ENCODE measurements at regions not wholly inside any gene's neighbourhood (a gene's known extent, or its start where the extent isn't known, plus 50 kb on each side); places are given as distances from the start of the nearest gene placed in this dataset.

- Histone ChIP-seq H3K27me3 (ENCODE audit: control insufficient read depth in 1 of 2, insufficient read depth in 2 of 2, low read length in 2 of 2) (no peaks in the 10 kb centered on the region), H3K27ac (ENCODE audit: low read depth, low read length) (no peak overlapping the region), H3K4me3 (ENCODE audit: low read depth in 1 of 2, low read length in 2 of 2) (no peak overlapping the region), H3K9me3 (ENCODE audit: low read length) (no peaks in the 10 kb centered on the region), H3K9ac (ENCODE audit: low read length) (no peak overlapping the region), H3K36me3 (ENCODE audit: insufficient read depth, low read length) (no peaks in the 10 kb centered on the region), H3K4me1 (ENCODE audit: insufficient read depth, low read length) (no peaks in the 10 kb centered on the region)
These were observed 1734.0 kb upstream of the RAG2 start for GRCh38 chr11:38332046-38332445.

- no peaks in the 10 kb centered on the region for H3K9me3 ChIP-seq (ENCODE audit: low read length)
- no peak overlapping the region for H3K9ac ChIP-seq (ENCODE audit: low read length)
- no peaks in the 10 kb centered on the region for H3K36me3 ChIP-seq (ENCODE audit: insufficient read depth, low read length)
- no peaks in the 10 kb centered on the region for H3K4me1 ChIP-seq (ENCODE audit: insufficient read depth, low read length)
- H3K27ac ChIP-seq (ENCODE audit: low read depth, low read length), result no peak overlapping the region
- H3K27me3 ChIP-seq (ENCODE audit: control insufficient read depth in 1 of 2, insufficient read depth in 2 of 2, low read length in 2 of 2), result no peaks in the 10 kb centered on the region
- H3K4me3 ChIP-seq (ENCODE audit: low read depth in 1 of 2, low read length in 2 of 2), result no peak overlapping the region
These were observed 1732.5 kb upstream of the RAG2 start for GRCh38 chr11:38330578-38330977.

- H3K27me3 ChIP-seq (ENCODE audit: control insufficient read depth in 1 of 2, insufficient read depth in 2 of 2, low read length in 2 of 2), result no peaks in the 10 kb centered on the region
- H3K4me3 ChIP-seq (ENCODE audit: low read depth in 1 of 2, low read length in 2 of 2), result no peak overlapping the region
- no peaks in the 10 kb centered on the region for H3K36me3 ChIP-seq (ENCODE audit: insufficient read depth, low read length)
- no peak overlapping the region for H3K9ac ChIP-seq (ENCODE audit: low read length)
- H3K27ac ChIP-seq (ENCODE audit: low read depth, low read length), result no peak overlapping the region
- H3K4me1 ChIP-seq (ENCODE audit: insufficient read depth, low read length), result no peaks in the 10 kb centered on the region
- no peaks in the 10 kb centered on the region for H3K9me3 ChIP-seq (ENCODE audit: low read length)
These were observed 1726.1 kb upstream of the RAG2 start for GRCh38 chr11:38323961-38324761.

- Histone ChIP-seq H3K27me3 (ENCODE audit: control insufficient read depth in 1 of 2, insufficient read depth in 2 of 2, low read length in 2 of 2) (no peaks in the 10 kb centered on the region), H3K4me3 (ENCODE audit: low read depth in 1 of 2, low read length in 2 of 2) (no peak overlapping the region), H3K9me3 (ENCODE audit: low read length) (no peaks in the 10 kb centered on the region), H3K36me3 (ENCODE audit: insufficient read depth, low read length) (no peaks in the 10 kb centered on the region), H3K27ac (ENCODE audit: low read depth, low read length) (no peak overlapping the region), H3K4me1 (ENCODE audit: insufficient read depth, low read length) (no peaks in the 10 kb centered on the region), H3K9ac (ENCODE audit: low read length) (no peak overlapping the region)
These were observed 1717.1 kb upstream of the RAG2 start for GRCh38 chr11:38315151-38315550.

- Histone ChIP-seq H3K9me3 (ENCODE audit: low read length) (no peaks in the 10 kb centered on the region), H3K27me3 (ENCODE audit: control insufficient read depth in 1 of 2, insufficient read depth in 2 of 2, low read length in 2 of 2) (no peaks in the 10 kb centered on the region), H3K27ac (ENCODE audit: low read depth, low read length) (no peak overlapping the region), H3K36me3 (ENCODE audit: insufficient read depth, low read length) (no peaks in the 10 kb centered on the region), H3K4me3 (ENCODE audit: low read depth in 1 of 2, low read length in 2 of 2) (no peak overlapping the region), H3K9ac (ENCODE audit: low read length) (no peak overlapping the region), H3K4me1 (ENCODE audit: insufficient read depth, low read length) (no peaks in the 10 kb centered on the region)
These were observed 1709.4 kb upstream of the RAG2 start for GRCh38 chr11:38307455-38307854.

GRCh38 chr11:38305682-38306081, 1707.6 kb upstream of the RAG2 start:
- no peaks in the 10 kb centered on the region for H3K4me1 ChIP-seq (ENCODE audit: insufficient read depth, low read length)
- no peak overlapping the region for H3K27ac ChIP-seq (ENCODE audit: low read depth, low read length)
- no peaks in the 10 kb centered on the region for H3K9me3 ChIP-seq (ENCODE audit: low read length)
- no peak overlapping the region for H3K9ac ChIP-seq (ENCODE audit: low read length)
- no peaks in the 10 kb centered on the region for H3K36me3 ChIP-seq (ENCODE audit: insufficient read depth, low read length)
- H3K27me3 ChIP-seq (ENCODE audit: control insufficient read depth in 1 of 2, insufficient read depth in 2 of 2, low read length in 2 of 2), result no peaks in the 10 kb centered on the region
- H3K4me3 ChIP-seq (ENCODE audit: low read depth in 1 of 2, low read length in 2 of 2), result no peak overlapping the region

- H3K27me3 ChIP-seq (ENCODE audit: control insufficient read depth in 1 of 2, insufficient read depth in 2 of 2, low read length in 2 of 2), result no peaks in the 10 kb centered on the region
- H3K4me1 ChIP-seq (ENCODE audit: insufficient read depth, low read length), result no peaks in the 10 kb centered on the region
- no peaks in the 10 kb centered on the region for H3K9me3 ChIP-seq (ENCODE audit: low read length)
- no peak overlapping the region for H3K27ac ChIP-seq (ENCODE audit: low read depth, low read length)
- H3K36me3 ChIP-seq (ENCODE audit: insufficient read depth, low read length), result no peaks in the 10 kb centered on the region
- no peak overlapping the region for H3K9ac ChIP-seq (ENCODE audit: low read length)
- H3K4me3 ChIP-seq (ENCODE audit: low read depth in 1 of 2, low read length in 2 of 2), result no peak overlapping the region
These were observed 1706.9 kb upstream of the RAG2 start for GRCh38 chr11:38304926-38305325.

GRCh38 chr11:38302564-38302963, 1704.5 kb upstream of the RAG2 start:
- no peak overlapping the region for H3K4me3 ChIP-seq (ENCODE audit: low read depth in 1 of 2, low read length in 2 of 2)

GRCh38 chr11:38300570-38300969, 1702.5 kb upstream of the RAG2 start:
- Histone ChIP-seq H3K4me1 (ENCODE audit: insufficient read depth, low read length) (no peaks in the 10 kb centered on the region), H3K4me3 (ENCODE audit: low read depth in 1 of 2, low read length in 2 of 2) (no peak overlapping the region)

More at GRCh38 chr11:38302564-38302963, 1704.5 kb upstream of the RAG2 start:
- H3K9ac ChIP-seq (ENCODE audit: low read length), result no peak overlapping the region
- no peaks in the 10 kb centered on the region for H3K4me1 ChIP-seq (ENCODE audit: insufficient read depth, low read length)
- H3K9me3 ChIP-seq (ENCODE audit: low read length), result no peaks in the 10 kb centered on the region
- no peak overlapping the region for H3K27ac ChIP-seq (ENCODE audit: low read depth, low read length)
- no peaks in the 10 kb centered on the region for H3K36me3 ChIP-seq (ENCODE audit: insufficient read depth, low read length)
- no peaks in the 10 kb centered on the region for H3K27me3 ChIP-seq (ENCODE audit: control insufficient read depth in 1 of 2, insufficient read depth in 2 of 2, low read length in 2 of 2)

GRCh38 chr11:38296211-38296776, 1698.3 kb upstream of the RAG2 start:
- H3K9me3 ChIP-seq (ENCODE audit: low read length), result no peaks in the 10 kb centered on the region
- H3K27ac ChIP-seq (ENCODE audit: low read depth, low read length), result no peak overlapping the region
- no peak overlapping the region for H3K9ac ChIP-seq (ENCODE audit: low read length)
- H3K27me3 ChIP-seq (ENCODE audit: control insufficient read depth in 1 of 2, insufficient read depth in 2 of 2, low read length in 2 of 2), result no peaks in the 10 kb centered on the region
- H3K36me3 ChIP-seq (ENCODE audit: insufficient read depth, low read length), result no peaks in the 10 kb centered on the region
- H3K4me3 ChIP-seq (ENCODE audit: low read depth in 1 of 2, low read length in 2 of 2), result no peak overlapping the region
- H3K4me1 ChIP-seq (ENCODE audit: insufficient read depth, low read length), result no peaks in the 10 kb centered on the region

More at GRCh38 chr11:38300570-38300969, 1702.5 kb upstream of the RAG2 start:
- H3K9me3 ChIP-seq (ENCODE audit: low read length), result no peaks in the 10 kb centered on the region
- H3K27ac ChIP-seq (ENCODE audit: low read depth, low read length), result no peak overlapping the region
- H3K27me3 ChIP-seq (ENCODE audit: control insufficient read depth in 1 of 2, insufficient read depth in 2 of 2, low read length in 2 of 2), result no peaks in the 10 kb centered on the region
- H3K9ac ChIP-seq (ENCODE audit: low read length), result no peak overlapping the region
- no peaks in the 10 kb centered on the region for H3K36me3 ChIP-seq (ENCODE audit: insufficient read depth, low read length)

- Histone ChIP-seq H3K36me3 (ENCODE audit: insufficient read depth, low read length) (no peaks in the 10 kb centered on the region), H3K4me1 (ENCODE audit: insufficient read depth, low read length) (no peaks in the 10 kb centered on the region), H3K9me3 (ENCODE audit: low read length) (no peaks in the 10 kb centered on the region)
These were observed 1684.7 kb upstream of the RAG2 start for GRCh38 chr11:38282718-38283117.

More at GRCh38 chr11:38282718-38283117, 1684.7 kb upstream of the RAG2 start:
- H3K27ac ChIP-seq (ENCODE audit: low read depth, low read length), result no peak overlapping the region
- no peaks in the 10 kb centered on the region for H3K27me3 ChIP-seq (ENCODE audit: control insufficient read depth in 1 of 2, insufficient read depth in 2 of 2, low read length in 2 of 2)
- no peak overlapping the region for H3K9ac ChIP-seq (ENCODE audit: low read length)
- H3K4me3 ChIP-seq (ENCODE audit: low read depth in 1 of 2, low read length in 2 of 2), result no peak overlapping the region

Measured in muscle layer of colon (tissue), 2 donors.